Mesenchymal stem cell (in vitro differentiated cells and primary cell): ENCODE measurements at regions not wholly inside any gene's neighbourhood (a gene's known extent, or its start where the extent isn't known, plus 50 kb on each side); places are given as distances from the start of the nearest gene placed in this dataset.

Experiments used
- DNase-seq: peaks from one replicate; pipeline ENCODE4 v3.0.0-alpha.2; 2013
- H2AFZ ChIP-seq: one replicate; pipeline ENCODE4 v1.6.1; 2013; ENCODE audit warnings: low read depth, mild to moderate bottlenecking, control low read depth, inconsistent platforms, low read length, moderate library complexity
- H2AK5ac ChIP-seq: 2 replicates; pipeline ENCODE4 v1.6.1; 2013; ENCODE audit warnings: low read length, moderate library complexity, mild to moderate bottlenecking, inconsistent platforms; ENCODE audit not compliant: severe bottlenecking
- H2BK120ac ChIP-seq: one replicate; pipeline ENCODE4 v1.6.1; 2013; ENCODE audit warnings: low read depth, mild to moderate bottlenecking, inconsistent platforms, low read length, moderate library complexity
- H2BK12ac ChIP-seq, 2 experiments: one replicate each; pipeline ENCODE4 v1.6.1; 2013; ENCODE audit warnings: inconsistent platforms in 2 of 2, low read length in 2 of 2, mild to moderate bottlenecking in 2 of 2, moderate library complexity in 2 of 2, control low read depth in 1 of 2
- H2BK15ac ChIP-seq: one replicate; pipeline ENCODE4 v1.6.1; 2013; ENCODE audit warnings: mild to moderate bottlenecking, low read depth, inconsistent platforms; ENCODE audit not compliant: poor library complexity, severe bottlenecking
- H2BK5ac ChIP-seq: 2 replicates; pipeline ENCODE4 v1.6.1; 2013; ENCODE audit warnings: low read depth, mild to moderate bottlenecking, low read length, control low read depth, inconsistent platforms; ENCODE audit not compliant: poor library complexity, severe bottlenecking
- H3K14ac ChIP-seq, 2 experiments: one replicate each; pipeline ENCODE4 v1.6.1; 2013; ENCODE audit warnings: inconsistent platforms in 2 of 2, low read length in 2 of 2, control low read depth in 1 of 2, mild to moderate bottlenecking in 1 of 2, moderate library complexity in 1 of 2
- H3K18ac ChIP-seq, 2 experiments: one replicate each; pipeline ENCODE4 v1.6.1; 2013; ENCODE audit warnings: inconsistent platforms in 2 of 2, low read length in 2 of 2, control low read depth in 1 of 2, low read depth in 1 of 2, mild to moderate bottlenecking in 1 of 2
- H3K23ac ChIP-seq, 2 experiments: one replicate each; pipeline ENCODE4 v1.6.1; 2013; ENCODE audit warnings: inconsistent platforms in 2 of 2, low read length in 2 of 2, mild to moderate bottlenecking in 2 of 2, moderate library complexity in 2 of 2, control low read depth in 1 of 2
- H3K27ac ChIP-seq: 2 replicates; pipeline ENCODE4 v1.5.1; 2013; ENCODE audit warnings: mild to moderate bottlenecking, moderate library complexity, low read length, control low read depth, inconsistent platforms; ENCODE audit not compliant: poor library complexity, severe bottlenecking
- H3K27me3 ChIP-seq, 2 experiments: 2 replicates each; pipeline versions ENCODE4 v1.6.1 to v1.7.0; 2013; ENCODE audit warnings: low read length in 2 of 2, mild to moderate bottlenecking in 2 of 2, moderate library complexity in 2 of 2, control low read depth in 1 of 2, inconsistent platforms in 1 of 2; ENCODE audit not compliant: control insufficient read depth in 1 of 2, insufficient read depth in 1 of 2
- H3K36me3 ChIP-seq, 2 experiments: 2 replicates each; pipeline versions ENCODE4 v1.6.1 to v1.7.0; 2013; ENCODE audit warnings: low read length in 2 of 2, control low read depth in 1 of 2, inconsistent platforms in 1 of 2, low read depth in 1 of 2, mild to moderate bottlenecking in 1 of 2; ENCODE audit not compliant: insufficient read depth in 2 of 2, control insufficient read depth in 1 of 2
- H3K4ac ChIP-seq, 2 experiments: one replicate each; pipeline ENCODE4 v1.6.1; 2013; ENCODE audit warnings: inconsistent platforms in 2 of 2, low read length in 2 of 2, mild to moderate bottlenecking in 2 of 2, moderate library complexity in 2 of 2, control low read depth in 1 of 2, low read depth in 1 of 2
- H3K4me1 ChIP-seq: 2 replicates; pipeline ENCODE4 v1.6.1; 2013; ENCODE audit warnings: low read depth, low read length, control low read depth; ENCODE audit not compliant: control insufficient read depth, insufficient read depth
- H3K4me2 ChIP-seq: 2 replicates; pipeline ENCODE4 v1.6.1; 2013; ENCODE audit warnings: low read length, mild to moderate bottlenecking, inconsistent platforms; ENCODE audit not compliant: poor library complexity, severe bottlenecking
- H3K4me3 ChIP-seq, 2 experiments: 2 replicates each; pipeline versions ENCODE4 v1.5.1 to v1.7.0; 2013; ENCODE audit warnings: low read length in 2 of 2, mild to moderate bottlenecking in 2 of 2, control low read depth in 1 of 2, low read depth in 1 of 2; ENCODE audit not compliant: insufficient read depth in 1 of 2
- H3K79me1 ChIP-seq: replicated peaks from 2 replicates; pipeline ENCODE4 v1.6.1; 2013; ENCODE audit warnings: mild to moderate bottlenecking, control low read depth, low read length, inconsistent platforms; ENCODE audit not compliant: poor library complexity, severe bottlenecking
- H3K9ac ChIP-seq: 2 replicates; pipeline ENCODE4 v1.7.0; 2013; ENCODE audit warnings: mild to moderate bottlenecking, low read length, moderate library complexity
- H3K9me3 ChIP-seq: 2 replicates; pipeline ENCODE4 v1.7.0; 2013; ENCODE audit warnings: mild to moderate bottlenecking, low read length; ENCODE audit not compliant: control insufficient read depth
- H4K8ac ChIP-seq: one replicate; pipeline ENCODE4 v1.6.1; 2013; ENCODE audit warnings: inconsistent platforms, mild to moderate bottlenecking, low read length, moderate library complexity
- H4K91ac ChIP-seq: one replicate; pipeline ENCODE4 v1.6.1; 2013; ENCODE audit warnings: mild to moderate bottlenecking, low read length, inconsistent platforms
- WGBS: methylation state at CpG from one replicate; pipeline ENCODE4 v1.1.7; 2013; ENCODE audit warnings: mixed read lengths; 5-methylcytosine and 5-hydroxymethylcytosine counted together

DNA sequence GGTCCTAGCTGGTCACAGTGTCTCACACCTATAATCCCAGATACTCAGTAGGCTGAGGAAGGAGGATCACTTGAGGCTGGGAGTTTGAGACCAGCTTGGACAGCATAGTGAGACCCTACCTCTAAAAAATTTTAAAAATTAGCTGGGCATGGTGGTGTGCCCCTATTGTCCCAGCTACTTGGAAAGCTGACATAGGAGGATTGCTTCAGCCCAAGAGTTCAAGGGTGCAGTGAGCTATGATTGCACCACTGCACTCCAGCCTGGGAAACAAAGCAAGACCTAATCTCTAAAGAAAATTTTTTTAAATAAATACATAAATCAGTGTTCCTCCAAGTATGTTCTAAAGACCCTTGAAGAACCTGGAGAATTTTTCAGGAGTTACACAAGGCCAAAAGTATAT, 50.6 kb upstream of the GNAO1 start:
- Histone ChIP-seq H3K36me3 (no peaks in the 10 kb centered on the region), H3K4me3 (no peak overlapping the region), H3K18ac (no peak overlapping the region), H2BK12ac (no peak overlapping the region), H3K27me3 (peaks cover 0 to 4% of the 10 kb centered on the region in 2 experiments), H3K4me1 (no peaks in the 10 kb centered on the region), H2AFZ (no peak overlapping the region), H3K79me1 (no peaks in the 10 kb centered on the region), H3K9me3 (no peaks in the 10 kb centered on the region), H3K14ac (no peak overlapping the region), H3K9ac (no peak overlapping the region), H2AK5ac (no peak overlapping the region), H2BK120ac (no peak overlapping the region), H2BK15ac (no peak overlapping the region), H2BK5ac (no peak overlapping the region), H3K4ac (no peak overlapping the region), H4K91ac (no peak overlapping the region), H3K4me2 (no peak overlapping the region), H4K8ac (no peak overlapping the region), H3K23ac (no peak overlapping the region), H3K27ac (no peak overlapping the region)
- no peak for DNase-seq

DNA sequence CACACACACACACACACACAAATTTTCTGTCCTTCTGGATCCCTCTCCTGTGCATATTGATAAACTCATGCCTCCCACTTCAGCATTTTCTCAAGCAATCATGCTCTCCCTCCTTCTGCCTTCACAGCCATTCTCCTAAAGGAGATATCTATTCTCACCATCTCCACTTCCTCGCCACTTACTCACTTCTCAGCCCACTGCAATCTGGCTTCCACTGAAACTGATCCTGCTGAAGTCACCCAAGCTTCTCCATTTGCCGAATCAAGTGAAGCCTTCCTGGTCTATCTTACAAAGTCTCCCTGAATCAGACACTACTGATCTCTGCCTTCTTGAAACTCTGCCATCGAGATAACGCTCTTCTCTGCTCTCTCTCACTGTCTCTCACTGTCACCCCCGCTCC, 54.0 kb upstream of the GNAO1 start:
- no peak overlapping the region for H3K4me3 ChIP-seq
- no peak overlapping the region for H3K18ac ChIP-seq
- H3K4ac ChIP-seq: no peak overlapping the region
- no peak overlapping the region for H3K4me2 ChIP-seq
- DNase-seq: no peak
- no peaks in the 10 kb centered on the region for H3K79me1 ChIP-seq
- H3K27ac ChIP-seq: no peak overlapping the region
- no peaks in the 10 kb centered on the region for H3K9me3 ChIP-seq
- H3K14ac ChIP-seq: no peak overlapping the region
- H4K8ac ChIP-seq: no peak overlapping the region
- H3K9ac ChIP-seq: no peak overlapping the region
- H2BK15ac ChIP-seq: no peak overlapping the region
- peaks cover 0 to 4% of the 10 kb centered on the region in 2 experiments for H3K27me3 ChIP-seq
- no peak overlapping the region for H4K91ac ChIP-seq
- H2AFZ ChIP-seq: no peak overlapping the region
- H2BK5ac ChIP-seq: no peak overlapping the region
- no peaks in the 10 kb centered on the region for H3K4me1 ChIP-seq
- no peaks in the 10 kb centered on the region for H3K36me3 ChIP-seq
- 56% methylated on average over 5 of the region's 5 CpGs for WGBS
- no peak overlapping the region for H2BK12ac ChIP-seq
- H2BK120ac ChIP-seq: no peak overlapping the region
- no peak overlapping the region for H3K23ac ChIP-seq
- H2AK5ac ChIP-seq: no peak overlapping the region

DNA sequence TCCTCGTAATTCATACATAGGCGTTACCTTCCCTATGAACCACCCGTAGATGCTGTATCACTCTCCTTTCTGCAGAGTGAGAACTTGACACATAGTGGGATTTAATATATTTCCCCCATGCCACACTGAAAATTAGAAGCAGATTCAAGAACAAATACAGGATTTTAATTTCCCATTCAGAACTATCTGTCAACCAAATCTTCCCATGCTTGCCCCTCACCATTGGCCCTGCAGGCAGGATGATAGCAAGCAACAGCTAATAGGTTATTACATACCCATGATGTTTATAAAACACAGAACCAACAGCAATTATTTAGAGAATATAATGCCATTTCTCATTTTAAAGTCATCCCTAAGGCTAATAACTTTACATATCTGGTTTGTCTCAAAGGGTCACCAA, 55.0 kb upstream of the GNAO1 start:
- Histone ChIP-seq H3K9me3 (no peaks in the 10 kb centered on the region), H4K91ac (no peak overlapping the region), H3K4ac (no peak overlapping the region), H3K23ac (no peak overlapping the region), H3K79me1 (no peaks in the 10 kb centered on the region), H2BK12ac (no peak overlapping the region), H3K4me2 (no peak overlapping the region), H3K9ac (no peak overlapping the region), H2BK120ac (no peak overlapping the region), H2AFZ (no peak overlapping the region), H3K18ac (no peak overlapping the region), H2AK5ac (no peak overlapping the region), H3K27ac (no peak overlapping the region), H2BK15ac (no peak overlapping the region), H2BK5ac (no peak overlapping the region), H3K36me3 (no peaks in the 10 kb centered on the region), H3K4me1 (no peaks in the 10 kb centered on the region), H3K27me3 (peaks cover 0 to 4% of the 10 kb centered on the region in 2 experiments), H3K14ac (no peak overlapping the region), H4K8ac (no peak overlapping the region), H3K4me3 (no peak overlapping the region)
- no peak for DNase-seq
- WGBS: 92% methylated on average over 3 of the region's 3 CpGs

DNA sequence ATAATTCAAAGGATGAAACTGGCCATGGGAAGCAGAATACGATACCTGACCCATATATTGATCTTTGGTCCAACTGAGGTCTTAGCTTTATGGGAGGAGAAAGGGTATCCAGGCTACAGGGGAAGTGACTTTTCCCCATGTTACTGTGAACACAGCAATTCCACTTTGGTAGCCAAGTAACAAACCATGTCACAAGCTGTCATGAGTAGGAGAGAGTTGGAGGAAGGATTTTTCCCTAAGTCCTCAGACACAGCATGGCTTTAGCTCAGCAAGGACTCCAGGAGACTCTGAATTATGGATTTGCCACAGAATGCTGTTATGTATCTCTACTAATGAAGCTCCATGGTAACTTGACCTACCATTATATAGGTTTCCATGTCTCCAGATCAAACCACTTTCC, 56.5 kb upstream of the GNAO1 start:
- WGBS: 27% methylated on average over 1 of the region's 1 CpG

More for the DNA sequence above, 56.5 kb upstream of the GNAO1 start:
- no peaks in the 10 kb centered on the region for H3K4me1 ChIP-seq
- no peak overlapping the region for H3K23ac ChIP-seq
- no peak overlapping the region for H3K14ac ChIP-seq
- H2BK15ac ChIP-seq: no peak overlapping the region
- no peak overlapping the region for H4K91ac ChIP-seq
- no peak overlapping the region for H3K27ac ChIP-seq
- H3K79me1 ChIP-seq: no peaks in the 10 kb centered on the region
- H2AK5ac ChIP-seq: no peak overlapping the region
- no peak overlapping the region for H3K4me2 ChIP-seq
- H3K4me3 ChIP-seq: no peak overlapping the region
- H3K18ac ChIP-seq: no peak overlapping the region
- H2BK5ac ChIP-seq: no peak overlapping the region
- DNase-seq: no peak
- H3K9me3 ChIP-seq: no peaks in the 10 kb centered on the region
- no peak overlapping the region for H2BK12ac ChIP-seq
- H2BK120ac ChIP-seq: no peak overlapping the region
- H3K36me3 ChIP-seq: no peaks in the 10 kb centered on the region
- peaks cover 0 to 4% of the 10 kb centered on the region in 2 experiments for H3K27me3 ChIP-seq
- no peak overlapping the region for H3K9ac ChIP-seq
- no peak overlapping the region for H3K4ac ChIP-seq
- no peak overlapping the region for H4K8ac ChIP-seq
- no peak overlapping the region for H2AFZ ChIP-seq
